Brain microvascular endothelial cell (primary cell): ENCODE measurements at regions not wholly inside any gene's neighbourhood (a gene's known extent, or its start where the extent isn't known, plus 50 kb on each side); places are given as distances from the start of the nearest gene placed in this dataset.
"Not testable (repeated sequence)": the region's sequence is repeated elsewhere in the genome, so short reads cannot be mapped to it uniquely, and the experiment has no call there.

Experiments used
- DNase-seq: peaks from one replicate; pipeline ENCODE4 v3.0.0-alpha.2; 2020
- H3K27ac ChIP-seq: fragments of 250-450 bp; sonication (Bioruptor Pico); 2 replicates; pipeline ENCODE4 v1.5.1; 2020; ENCODE audit warnings: mild to moderate bottlenecking, moderate library complexity
- H3K27me3 ChIP-seq: fragments of 250-450 bp; sonication (Bioruptor Pico); replicated peaks from 2 replicates; pipeline ENCODE4 v1.5.1; 2020; ENCODE audit warnings: mild to moderate bottlenecking
- H3K36me3 ChIP-seq: fragments of 250-450 bp; sonication (Bioruptor Pico); replicated peaks from 2 replicates; pipeline ENCODE4 v1.5.1; 2020; ENCODE audit warnings: mild to moderate bottlenecking
- H3K4me3 ChIP-seq: 2 replicates; pipeline ENCODE4 v1.5.1; 2011; ENCODE audit warnings: low read depth, mild to moderate bottlenecking, control low read depth, low read length, moderate library complexity
- CTCF ChIP-seq: IDR thresholded peaks from 2 replicates; pipeline ENCODE4 v1.5.1; 2011; ENCODE audit warnings: low read depth, mild to moderate bottlenecking, moderate library complexity, low read length, control low read depth, inconsistent platforms; ENCODE audit errors: missing control alignments
- in situ Hi-C: cut with HindIII; loops from 2 replicates; pipeline ENCODE4 v1.10.0; 2017; ENCODE audit warnings: low sequenced_read_pairs, low pct_ligation_motif_present

GRCh38 chr4:14165222-14165920, 537.8 kb upstream of the BOD1L1 start:
- H3K36me3 ChIP-seq = no peaks in the 10 kb centered on the region
- no peak overlapping the region for H3K27ac ChIP-seq
- H3K4me3 ChIP-seq = no peak overlapping the region
- no peaks in the 10 kb centered on the region for H3K27me3 ChIP-seq
- no peak for DNase-seq
- TF ChIP-seq CTCF = no peak
- in situ Hi-C loops = no loop called here

- DNase-seq = no peak
- in situ Hi-C loops = no loop called here
- H3K27me3 ChIP-seq = no peaks in the 10 kb centered on the region
- no peak overlapping the region for H3K4me3 ChIP-seq
- peak overlapping the region; percentile 56 for H3K27ac ChIP-seq
- TF ChIP-seq CTCF = no peak
- H3K36me3 ChIP-seq = no peaks in the 10 kb centered on the region
Observed at GRCh38 chr4:14167876-14168510, 540.5 kb upstream of the BOD1L1 start.

- TF ChIP-seq CTCF = no peak
- H3K27me3 ChIP-seq = no peaks in the 10 kb centered on the region
- H3K4me3 ChIP-seq = no peak overlapping the region
- DNase-seq = peak; percentile 87
- peak overlapping the region; percentile 56 for H3K27ac ChIP-seq
- H3K36me3 ChIP-seq = no peaks in the 10 kb centered on the region
- in situ Hi-C loops = no loop called here
Observed at GRCh38 chr4:14168919-14169318, 541.4 kb upstream of the BOD1L1 start.

GRCh38 chr4:14169460-14169859, 541.9 kb upstream of the BOD1L1 start:
- DNase-seq = peak; percentile 65
- Histone ChIP-seq H3K4me3 (no peak overlapping the region), H3K27me3 (no peaks in the 10 kb centered on the region), H3K27ac (peak overlapping the region; percentile 56), H3K36me3 (no peaks in the 10 kb centered on the region)
- in situ Hi-C loops = no loop called here
- TF ChIP-seq CTCF = no peak

- H3K4me3 ChIP-seq, H3K27me3 ChIP-seq, in situ Hi-C loops, H3K36me3 ChIP-seq, DNase-seq: not testable (repeated sequence)
- H3K27ac ChIP-seq = peak overlapping the region; percentile 56
Observed at GRCh38 chr4:14169940-14170339, 542.4 kb upstream of the BOD1L1 start.

- TF ChIP-seq CTCF = no peak
- Histone ChIP-seq H3K4me3 (no peak overlapping the region), H3K27me3 (no peaks in the 10 kb centered on the region), H3K27ac (no peak overlapping the region), H3K36me3 (no peaks in the 10 kb centered on the region)
- no peak for DNase-seq
- in situ Hi-C loops = no loop called here
Observed at GRCh38 chr4:14176613-14177012, 549.1 kb upstream of the BOD1L1 start.
